IMR-90 (cell line): ENCODE measurements at regions not wholly inside any gene's neighbourhood (a gene's known extent, or its start where the extent isn't known, plus 50 kb on each side); places are given as distances from the start of the nearest gene placed in this dataset.

Experiments
- CTCF ChIP-seq: conservative IDR thresholded peaks from 2 replicates; pipeline ENCODE4 v1.5.1; 2012; ENCODE audit warnings: mild to moderate bottlenecking, low read depth, low read length, improper control_type of control experiment
- MAZ ChIP-seq: IDR thresholded peaks from 2 replicates; pipeline ENCODE4 v1.6.1; 2012; ENCODE audit warnings: low read depth, mild to moderate bottlenecking, low read length, improper control_type of control experiment, moderate library complexity, borderline replicate concordance
- POLR2A ChIP-seq: IDR thresholded peaks from 2 replicates; pipeline ENCODE4 v1.6.1; 2012; ENCODE audit warnings: mild to moderate bottlenecking, low read depth, low read length
- RAD21 ChIP-seq: IDR thresholded peaks from 2 replicates; pipeline ENCODE4 v1.6.1; 2012; ENCODE audit warnings: low read length, improper control_type of control experiment
- RCOR1 ChIP-seq: IDR thresholded peaks from 2 replicates; pipeline ENCODE4 v1.6.1; 2012; ENCODE audit warnings: mild to moderate bottlenecking, low read length, improper control_type of control experiment; ENCODE audit not compliant: insufficient replicate concordance

- no peak for TF ChIP-seq CTCF
- no peak for TF ChIP-seq MAZ
- TF ChIP-seq RAD21: no peak
- no peak for TF ChIP-seq RCOR1
- no peak for TF ChIP-seq POLR2A
Measured at GRCh38 chr1:14367451-14367850, 231.0 kb upstream of the KAZN start.
